Omental fat pad (tissue), 3 donors: ENCODE measurements at regions not wholly inside any gene's neighbourhood (a gene's known extent, or its start where the extent isn't known, plus 50 kb on each side); places are given as distances from the start of the nearest gene placed in this dataset.
A peak's percentile ranks its signal among the peaks of the same experiment; 100 is the strongest.
"Not testable (repeated sequence)": the region's sequence is repeated elsewhere in the genome, so short reads cannot be mapped to it uniquely, and the experiment has no call there.

Source experiments
- ATAC-seq: fragments of 150-250 bp; one replicate; pipeline ENCODE4 v1.9.1; 2016; ENCODE audit warnings: mild to moderate bottlenecking, moderate library complexity; ENCODE audit not compliant: low FRiP score
- DNase-seq: peaks from one replicate; pipeline ENCODE4 v3.0.0-alpha.2; 2019; ENCODE audit warnings: low spot score
- TF ChIP-seq, protein P1 (sequence below), 3 donors: fragments of 450-650 bp; IDR thresholded peaks; one replicate each; pipeline ENCODE4 v1.5.1; 2016 to 2017; ENCODE audit warnings: antibody characterized with exemption in 3 of 3, mild to moderate bottlenecking in 3 of 3, moderate library complexity in 2 of 3

DNA sequence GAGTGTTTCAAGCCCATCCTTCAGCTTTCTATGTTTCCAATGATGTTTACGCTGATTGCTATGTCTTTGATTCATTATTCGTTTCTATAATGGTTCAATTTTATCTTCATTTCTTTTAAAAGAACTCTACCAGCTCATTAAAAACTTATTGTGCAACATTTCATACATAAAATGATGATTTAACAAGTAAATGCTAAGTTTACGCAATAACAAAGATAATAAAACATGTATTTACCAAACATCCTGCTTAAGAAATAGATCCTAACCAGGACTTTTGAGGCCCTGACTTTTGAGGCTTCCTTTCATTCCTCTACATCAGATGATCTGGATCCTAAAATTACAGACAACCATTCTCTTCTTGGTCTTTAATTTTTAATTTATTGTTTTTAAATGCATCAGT lies 86.5 kb upstream of the DLGAP1 start:
- ATAC-seq (no peak), DNase-seq (no peak)
- TF ChIP-seq, protein P1, sequence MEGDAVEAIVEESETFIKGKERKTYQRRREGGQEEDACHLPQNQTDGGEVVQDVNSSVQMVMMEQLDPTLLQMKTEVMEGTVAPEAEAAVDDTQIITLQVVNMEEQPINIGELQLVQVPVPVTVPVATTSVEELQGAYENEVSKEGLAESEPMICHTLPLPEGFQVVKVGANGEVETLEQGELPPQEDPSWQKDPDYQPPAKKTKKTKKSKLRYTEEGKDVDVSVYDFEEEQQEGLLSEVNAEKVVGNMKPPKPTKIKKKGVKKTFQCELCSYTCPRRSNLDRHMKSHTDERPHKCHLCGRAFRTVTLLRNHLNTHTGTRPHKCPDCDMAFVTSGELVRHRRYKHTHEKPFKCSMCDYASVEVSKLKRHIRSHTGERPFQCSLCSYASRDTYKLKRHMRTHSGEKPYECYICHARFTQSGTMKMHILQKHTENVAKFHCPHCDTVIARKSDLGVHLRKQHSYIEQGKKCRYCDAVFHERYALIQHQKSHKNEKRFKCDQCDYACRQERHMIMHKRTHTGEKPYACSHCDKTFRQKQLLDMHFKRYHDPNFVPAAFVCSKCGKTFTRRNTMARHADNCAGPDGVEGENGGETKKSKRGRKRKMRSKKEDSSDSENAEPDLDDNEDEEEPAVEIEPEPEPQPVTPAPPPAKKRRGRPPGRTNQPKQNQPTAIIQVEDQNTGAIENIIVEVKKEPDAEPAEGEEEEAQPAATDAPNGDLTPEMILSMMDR (IDR thresholded peaks at IDR 0.05): no peak

DNA sequence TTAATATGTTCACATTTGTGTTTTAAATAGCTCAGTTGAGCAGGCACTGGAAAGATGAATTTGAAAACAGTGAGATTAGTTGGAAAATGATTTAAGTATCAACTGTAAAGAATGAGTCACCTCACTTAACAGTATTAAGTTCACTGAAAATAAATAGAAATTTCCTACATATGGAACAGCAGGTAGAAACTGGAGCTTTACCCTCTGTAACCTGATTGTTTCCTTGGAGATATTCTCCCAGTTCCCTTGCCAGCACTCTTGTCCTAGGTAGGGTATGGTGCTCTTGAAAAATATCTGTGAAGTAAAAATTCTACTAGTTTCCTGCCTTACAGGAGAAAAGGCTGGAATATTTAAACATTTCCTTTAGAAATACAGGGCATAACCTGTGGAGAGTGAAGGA lies 81.3 kb upstream of the DLGAP1 start:
- no peak for ATAC-seq

DNA sequence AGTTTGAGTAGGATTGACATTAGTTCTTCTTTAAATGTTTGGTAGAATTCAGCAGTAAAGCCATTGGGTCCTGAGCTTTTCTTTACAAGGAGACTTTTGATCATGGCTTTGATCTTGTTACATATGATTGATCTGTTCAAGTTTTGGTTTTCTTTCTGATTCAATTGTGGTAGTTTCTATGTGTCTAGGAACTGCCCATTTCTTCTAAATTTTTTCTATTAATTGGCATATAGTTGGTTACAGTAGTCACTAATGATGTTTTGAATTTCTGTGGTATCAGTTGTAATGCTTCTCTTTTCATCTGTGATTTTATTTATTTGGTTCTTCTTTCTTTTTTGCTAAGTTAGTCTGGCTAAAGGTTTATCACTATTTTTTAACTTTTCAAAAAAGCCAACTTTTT lies 73.3 kb upstream of the DLGAP1 start:
- ATAC-seq (no peak), DNase-seq (no peak)
- TF ChIP-seq, protein P1 (IDR thresholded peaks at IDR 0.05): no peak

More for the DNA sequence above, 81.3 kb upstream of the DLGAP1 start:
- TF ChIP-seq, protein P1 (IDR thresholded peaks at IDR 0.05): no peak
- DNase-seq: no peak

DNA sequence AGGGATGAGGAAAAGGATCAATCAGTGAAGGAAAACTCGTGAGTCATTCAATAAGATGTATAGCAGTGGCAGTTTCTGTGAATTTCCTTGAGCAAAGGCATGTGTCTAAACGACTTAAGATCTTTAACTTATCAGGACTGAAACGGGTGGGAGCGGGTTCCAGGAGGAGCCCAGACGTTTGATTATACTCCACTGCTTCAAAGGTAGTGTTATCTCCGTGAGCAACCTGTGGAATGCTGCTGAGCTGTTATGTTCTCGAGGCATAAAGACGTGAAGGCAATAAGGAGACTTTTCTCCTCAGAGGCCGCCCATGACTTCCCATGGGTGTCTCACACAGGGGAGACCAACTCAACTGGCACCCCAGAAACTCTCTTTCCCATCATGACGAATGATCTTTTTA lies 72.7 kb upstream of the DLGAP1 start:
- DNase-seq, ATAC-seq: not testable (repeated sequence)

DNA sequence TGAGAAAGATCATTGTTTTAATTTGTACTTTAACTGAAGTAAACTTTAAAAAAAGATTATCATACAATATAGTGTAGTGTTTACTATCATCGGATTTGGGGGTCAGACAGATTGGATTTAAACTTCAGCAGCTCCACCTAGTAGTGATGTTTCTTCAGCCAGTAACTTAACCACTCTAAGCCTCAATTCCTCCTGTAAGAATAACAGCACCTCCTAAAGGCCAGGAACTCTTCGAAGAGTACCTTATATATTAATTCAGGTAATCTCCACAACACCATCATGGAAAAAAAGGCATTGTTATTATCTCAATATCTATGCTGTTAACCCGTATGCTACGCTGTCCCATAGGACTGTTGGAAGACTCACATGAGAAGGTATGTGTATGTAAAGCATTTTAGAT lies 69.0 kb upstream of the DLGAP1 start:
- no peak for DNase-seq
- TF ChIP-seq, protein P1 (IDR thresholded peaks at IDR 0.05): no peak
- ATAC-seq: no peak

DNA sequence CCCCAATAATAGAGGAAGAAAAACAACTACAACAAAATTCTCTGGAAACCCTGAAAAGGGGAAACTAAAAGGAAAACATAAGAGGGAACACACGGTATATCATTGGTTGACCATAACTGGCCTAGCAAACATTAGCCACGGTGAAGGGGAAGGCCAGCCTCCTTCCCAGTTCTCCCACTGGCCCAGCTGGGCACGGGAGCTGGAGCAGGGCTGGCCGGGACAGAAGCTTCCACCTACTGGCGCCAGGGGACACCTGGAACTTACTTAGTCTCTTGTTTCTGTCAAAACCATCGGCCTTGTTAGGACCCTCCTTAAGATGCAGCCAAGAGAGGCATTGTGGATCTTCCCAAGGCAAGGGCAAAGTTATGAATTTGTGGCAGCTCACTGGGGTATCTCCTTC lies 56.1 kb upstream of the DLGAP1 start:
- no peak for ATAC-seq
- no peak for DNase-seq
- TF ChIP-seq, protein P1 (IDR thresholded peaks at IDR 0.05): no peak

DNA sequence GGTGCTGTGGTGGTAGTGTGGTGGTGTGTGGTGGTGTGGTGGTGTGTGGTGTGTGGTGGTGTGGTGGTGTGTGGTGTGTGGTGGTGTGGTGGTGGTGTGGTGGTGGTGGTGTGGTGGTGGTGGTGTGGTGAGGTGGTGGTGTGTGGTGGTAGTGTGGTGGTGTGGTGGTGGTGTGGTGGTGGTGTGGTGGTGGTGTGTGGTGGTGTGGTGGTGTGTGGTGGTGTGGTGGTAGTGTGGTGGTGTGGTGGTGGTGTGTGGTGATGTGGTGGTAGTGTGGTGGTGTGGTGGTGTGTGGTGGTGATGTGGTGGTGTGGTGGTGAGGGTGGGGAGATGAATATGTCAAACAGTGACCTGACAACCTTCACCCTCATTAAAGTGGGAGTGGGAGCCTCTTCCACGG lies 55.6 kb upstream of the DLGAP1 start:
- DNase-seq: no peak
- ATAC-seq: peak; percentile 75
- TF ChIP-seq, protein P1 (IDR thresholded peaks at IDR 0.05): no peak

DNA sequence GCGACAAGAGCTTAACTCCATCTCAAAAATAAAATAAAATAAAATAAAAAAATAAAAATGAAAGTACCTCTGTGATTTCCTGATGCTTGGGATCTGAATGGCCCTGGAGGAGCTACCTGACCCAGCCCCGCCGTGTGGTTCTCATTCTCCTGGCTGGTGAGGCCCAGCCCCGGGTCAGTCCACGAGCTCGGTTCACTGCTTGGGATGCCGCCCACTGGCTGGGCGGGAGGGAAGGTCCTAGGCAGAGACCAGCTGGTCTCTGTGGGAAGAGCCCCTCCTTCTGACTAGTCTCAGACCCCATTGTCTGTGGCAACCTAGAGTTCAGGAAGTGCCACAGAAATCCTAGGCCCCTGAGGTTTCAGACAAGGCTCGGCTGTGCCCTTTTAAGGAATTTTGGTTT lies 55.1 kb upstream of the DLGAP1 start:
- TF ChIP-seq, protein P1 (IDR thresholded peaks at IDR 0.05): no peak

More for the DNA sequence above, 55.1 kb upstream of the DLGAP1 start:
- ATAC-seq (no peak), DNase-seq (no peak)
